Stimulated activated memory B cell treated with anti-CD40 and anti-IgM and Interleukin-4, amounts not matched to agents 10 μg/mL and 1 μg/mL and 100 μg/mL, for 72 hours (primary cell): ENCODE measurements at regions not wholly inside any gene's neighbourhood (a gene's known extent, or its start where the extent isn't known, plus 50 kb on each side); places are given as distances from the start of the nearest gene placed in this dataset.

Source experiments
- ATAC-seq: fragments of 150-1000 bp; cut with Tn5 transposase; 2 replicates; pipeline ENCODE4 v1.10.0; 2021
- H3K27ac Mint-ChIP-seq: one replicate; pipeline ENCODE4 v1.8.0; 2022; ENCODE audit warnings: mild to moderate bottlenecking, mixed read lengths
- H3K27me3 Mint-ChIP-seq: one replicate; pipeline ENCODE4 v1.8.0; 2022; ENCODE audit warnings: mixed read lengths
- H3K36me3 Mint-ChIP-seq: one replicate; pipeline ENCODE4 v1.8.0; 2022; ENCODE audit warnings: mixed read lengths
- H3K4me1 Mint-ChIP-seq: one replicate; pipeline ENCODE4 v1.8.0; 2022; ENCODE audit warnings: mixed read lengths
- H3K4me3 Mint-ChIP-seq: one replicate; pipeline ENCODE4 v1.8.0; 2022; ENCODE audit warnings: mild to moderate bottlenecking, moderate library complexity, mixed read lengths
- H3K9me3 Mint-ChIP-seq: one replicate; pipeline ENCODE4 v1.8.0; 2022; ENCODE audit warnings: mixed read lengths

- H3K4me3 Mint-ChIP-seq: no peak overlapping the region
- no peak for ATAC-seq
- H3K4me1 Mint-ChIP-seq: peaks cover 17% of the 10 kb centered on the region
- no peak overlapping the region for H3K27ac Mint-ChIP-seq
- H3K9me3 Mint-ChIP-seq: no peaks in the 10 kb centered on the region
- no peaks in the 10 kb centered on the region for H3K27me3 Mint-ChIP-seq
- peaks cover 7% of the 10 kb centered on the region for H3K36me3 Mint-ChIP-seq
Observed at GRCh38 chr19:27750391-27751043, 1462.4 kb downstream of the UQCRFS1 start.

DNA sequence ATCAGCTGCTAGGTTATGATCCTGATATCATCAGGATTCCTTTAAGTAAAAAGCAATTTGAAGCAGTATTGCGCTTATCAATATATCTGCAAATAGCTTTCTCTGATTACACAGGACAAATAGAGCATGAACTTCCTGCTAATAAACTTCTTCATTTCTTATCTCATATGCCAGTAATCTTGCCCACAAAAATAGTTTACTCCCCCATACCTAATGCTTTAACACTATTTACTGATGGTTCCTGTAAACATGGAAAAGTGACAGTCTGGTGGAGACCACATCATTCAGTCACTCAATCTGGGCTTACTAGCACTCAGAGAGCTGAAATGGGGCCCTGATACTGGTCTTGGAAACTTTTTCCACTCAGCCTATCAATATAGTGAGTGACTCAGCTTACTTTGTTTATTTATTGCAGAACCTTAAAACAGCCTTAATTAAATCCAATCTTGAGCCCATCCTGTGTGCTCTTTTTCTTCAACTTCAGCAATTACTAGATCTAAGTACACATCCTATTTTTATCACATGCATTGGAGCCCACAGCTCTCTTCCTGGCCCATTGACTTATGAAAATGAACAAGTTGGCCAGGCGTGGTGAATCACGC lies 1464.3 kb downstream of the UQCRFS1 start:
- Mint-ChIP-seq H3K4me1 (peaks cover 17% of the 10 kb centered on the region), H3K9me3 (no peaks in the 10 kb centered on the region), H3K36me3 (peaks cover 19% of the 10 kb centered on the region), H3K27ac (no peak overlapping the region), H3K4me3 (no peak overlapping the region), H3K27me3 (no peaks in the 10 kb centered on the region)
- ATAC-seq: no peak

- Mint-ChIP-seq H3K27ac (no peak overlapping the region), H3K4me3 (no peak overlapping the region), H3K36me3 (peaks cover 19% of the 10 kb centered on the region)
Observed at GRCh38 chr19:27746691-27747380, 1466.1 kb downstream of the UQCRFS1 start.

DNA sequence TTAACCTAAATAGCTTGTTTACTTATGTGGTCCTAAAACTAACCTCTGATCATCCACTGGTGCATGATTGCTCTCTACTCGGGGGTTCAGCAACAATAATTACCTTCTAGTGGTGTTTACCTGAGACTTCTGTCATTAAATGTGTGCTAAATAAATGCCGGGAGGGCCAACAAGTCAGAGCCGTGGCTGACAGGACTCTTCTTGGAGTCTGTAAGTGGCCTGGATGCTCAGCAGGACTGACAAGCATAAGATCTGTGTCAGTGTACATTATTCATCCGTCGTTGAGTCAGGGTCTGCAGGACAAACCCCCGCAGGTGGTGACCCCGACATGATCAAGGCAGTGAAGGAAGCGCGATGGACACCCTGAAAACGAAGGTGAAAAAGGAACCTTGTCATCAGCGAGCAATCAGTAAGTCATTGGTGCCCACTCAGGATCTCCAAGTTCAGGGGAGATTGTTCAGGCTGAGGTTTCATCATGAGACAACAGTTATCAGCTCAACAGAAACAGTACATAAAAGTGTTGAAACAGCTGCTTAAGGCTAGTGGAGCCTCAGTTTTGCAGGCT lies 1466.9 kb downstream of the UQCRFS1 start:
- peaks cover 17% of the 10 kb centered on the region for H3K4me1 Mint-ChIP-seq
- no peaks in the 10 kb centered on the region for H3K27me3 Mint-ChIP-seq
- H3K36me3 Mint-ChIP-seq: peaks cover 19% of the 10 kb centered on the region
- H3K4me3 Mint-ChIP-seq: no peak overlapping the region
- no peaks in the 10 kb centered on the region for H3K9me3 Mint-ChIP-seq
- H3K27ac Mint-ChIP-seq: no peak overlapping the region
- ATAC-seq: no peak

More at GRCh38 chr19:27746691-27747380, 1466.1 kb downstream of the UQCRFS1 start:
- ATAC-seq: peak; percentile 63
- H3K27me3 Mint-ChIP-seq: no peaks in the 10 kb centered on the region
- peaks cover 17% of the 10 kb centered on the region for H3K4me1 Mint-ChIP-seq
- H3K9me3 Mint-ChIP-seq: no peaks in the 10 kb centered on the region

DNA sequence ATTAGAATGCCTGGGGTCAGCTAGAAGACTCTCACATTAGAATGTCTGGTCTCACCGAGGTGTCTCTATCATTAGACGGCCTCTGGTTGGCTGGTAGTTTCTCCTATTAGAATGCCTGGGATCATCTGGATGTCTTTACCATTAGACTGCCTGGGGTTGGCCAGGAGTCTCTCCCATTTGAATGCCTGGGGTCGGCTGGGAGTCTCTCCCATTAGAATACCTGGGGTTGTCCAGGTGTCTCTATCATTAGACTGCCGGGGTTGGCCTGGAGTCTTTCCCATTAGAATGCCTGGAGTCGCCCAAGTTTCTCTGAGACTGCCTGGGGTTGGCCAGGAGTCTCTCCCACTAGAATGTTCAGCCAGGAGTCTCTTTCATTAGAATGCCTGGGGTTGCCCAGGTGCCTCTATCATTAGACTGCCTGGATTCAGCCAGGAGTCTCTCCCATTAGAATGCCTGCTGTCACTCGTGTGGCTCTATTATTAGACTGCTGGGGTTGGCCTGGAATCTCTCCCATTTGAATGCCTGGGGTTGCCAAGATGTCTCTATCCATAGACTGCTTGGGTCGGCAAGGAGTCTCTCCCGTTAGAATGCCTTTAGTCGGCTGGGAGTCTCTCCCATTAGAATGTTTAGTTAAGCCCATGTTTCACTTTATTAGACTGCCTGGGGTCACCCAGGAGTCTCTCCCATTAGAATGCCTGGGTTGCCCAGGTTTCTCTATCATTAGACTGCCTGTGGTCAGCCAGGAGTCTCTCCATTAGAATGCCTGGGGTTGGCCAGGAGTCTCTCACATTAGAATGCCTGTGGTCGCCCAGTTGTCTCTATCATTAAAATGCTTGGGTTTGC lies 1467.8 kb downstream of the UQCRFS1 start:
- peaks cover 19% of the 10 kb centered on the region for H3K36me3 Mint-ChIP-seq

GRCh38 chr19:27742041-27742440 lies 1470.9 kb downstream of the UQCRFS1 start:
- peaks cover 19% of the 10 kb centered on the region for H3K36me3 Mint-ChIP-seq
- no peak overlapping the region for H3K4me3 Mint-ChIP-seq
- H3K27me3 Mint-ChIP-seq: no peaks in the 10 kb centered on the region
- H3K9me3 Mint-ChIP-seq: peaks cover 3% of the 10 kb centered on the region
- no peak for ATAC-seq
- no peak overlapping the region for H3K27ac Mint-ChIP-seq
- peaks cover 13% of the 10 kb centered on the region for H3K4me1 Mint-ChIP-seq

More for the DNA sequence above, 1467.8 kb downstream of the UQCRFS1 start:
- Mint-ChIP-seq H3K4me3 (no peak overlapping the region), H3K27ac (no peak overlapping the region), H3K27me3 (no peaks in the 10 kb centered on the region), H3K9me3 (no peaks in the 10 kb centered on the region), H3K4me1 (peaks cover 17% of the 10 kb centered on the region)
- ATAC-seq: no peak

DNA sequence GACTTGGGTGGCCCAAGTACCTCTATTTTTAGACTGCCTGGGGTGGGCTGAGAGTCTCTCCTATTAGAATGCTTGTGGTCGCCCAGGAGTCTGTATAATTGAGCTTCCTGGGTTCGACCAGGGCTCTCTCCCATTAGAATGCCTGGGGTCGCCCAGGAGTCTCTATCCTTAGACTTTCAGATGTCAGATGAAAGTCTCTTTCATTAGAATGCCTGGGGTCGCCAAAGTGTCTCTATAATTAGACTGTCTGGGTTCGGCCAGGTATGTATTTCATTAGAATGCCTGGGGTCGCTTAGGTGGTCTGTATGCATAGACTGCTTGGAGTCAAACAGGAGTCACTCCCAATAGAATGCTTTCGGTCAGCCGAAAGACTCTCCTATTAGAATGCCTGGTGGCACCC lies 1471.7 kb downstream of the UQCRFS1 start:
- peaks cover 19% of the 10 kb centered on the region for H3K36me3 Mint-ChIP-seq
- no peak overlapping the region for H3K27ac Mint-ChIP-seq
- H3K4me3 Mint-ChIP-seq: no peak overlapping the region
- peaks cover 3% of the 10 kb centered on the region for H3K9me3 Mint-ChIP-seq
- no peaks in the 10 kb centered on the region for H3K27me3 Mint-ChIP-seq
- peaks cover 5% of the 10 kb centered on the region for H3K4me1 Mint-ChIP-seq
- no peak for ATAC-seq

DNA sequence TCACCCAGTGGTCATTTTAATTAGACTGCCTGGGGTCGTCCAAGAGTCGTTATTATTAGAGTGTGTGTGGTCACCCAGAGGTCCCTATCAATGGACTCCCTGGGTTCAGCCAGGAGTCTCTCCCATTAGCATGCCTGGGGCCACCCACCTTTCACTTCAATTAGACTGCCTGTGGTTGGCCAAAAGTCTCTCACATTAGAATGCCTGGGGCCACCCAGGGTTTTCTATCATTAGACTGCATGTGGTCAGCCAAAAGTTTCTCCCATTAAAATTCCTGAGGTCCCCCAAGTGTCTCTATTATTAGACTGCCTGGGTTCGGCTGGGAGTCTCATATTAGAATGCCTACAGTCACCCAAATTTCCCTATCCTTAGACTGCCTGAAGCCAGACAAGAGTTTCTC lies 1472.6 kb downstream of the UQCRFS1 start:
- ATAC-seq: no peak
- H3K9me3 Mint-ChIP-seq: peaks cover 3% of the 10 kb centered on the region
- H3K4me3 Mint-ChIP-seq: no peak overlapping the region
- peaks cover 11% of the 10 kb centered on the region for H3K36me3 Mint-ChIP-seq
- no peaks in the 10 kb centered on the region for H3K4me1 Mint-ChIP-seq
- H3K27me3 Mint-ChIP-seq: no peaks in the 10 kb centered on the region
- no peak overlapping the region for H3K27ac Mint-ChIP-seq

DNA sequence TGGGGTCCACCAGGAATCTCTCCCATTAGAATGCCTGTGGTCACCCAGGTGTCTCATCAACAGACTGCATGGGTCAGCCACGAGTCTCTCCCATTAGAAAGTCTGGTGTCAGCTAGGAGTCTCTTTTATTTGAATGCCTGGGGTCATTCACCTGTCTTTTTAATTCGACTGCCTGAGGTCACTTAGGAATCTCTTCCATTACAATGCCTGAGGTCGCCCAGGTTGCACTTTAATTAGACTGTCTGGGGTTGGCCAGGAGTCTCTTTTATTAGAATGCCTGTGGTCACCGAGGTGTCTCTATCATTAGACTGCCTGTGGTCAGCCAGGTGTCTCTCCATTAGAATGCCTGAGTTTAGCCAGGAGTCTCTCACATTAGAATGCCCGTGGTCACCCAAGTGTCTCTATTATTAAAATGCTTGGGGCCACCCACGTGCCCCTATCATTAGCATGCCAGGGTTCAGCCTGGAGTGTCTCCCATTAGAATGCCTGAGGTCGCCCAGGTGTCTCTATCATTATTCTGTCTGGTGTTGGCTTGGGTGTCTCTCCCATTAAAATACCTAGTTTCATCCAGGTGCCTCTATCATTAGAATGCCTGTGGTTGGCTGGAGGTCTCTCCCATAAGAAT lies 1474.3 kb downstream of the UQCRFS1 start:
- H3K27ac Mint-ChIP-seq: no peak overlapping the region

GRCh38 chr19:27736225-27736624 lies 1476.7 kb downstream of the UQCRFS1 start:
- no peak overlapping the region for H3K27ac Mint-ChIP-seq
- peaks cover 18% of the 10 kb centered on the region for H3K36me3 Mint-ChIP-seq
- H3K9me3 Mint-ChIP-seq: peaks cover 3% of the 10 kb centered on the region
- ATAC-seq: no peak
- no peaks in the 10 kb centered on the region for H3K27me3 Mint-ChIP-seq
- no peak overlapping the region for H3K4me3 Mint-ChIP-seq
- no peaks in the 10 kb centered on the region for H3K4me1 Mint-ChIP-seq

More for the DNA sequence above, 1474.3 kb downstream of the UQCRFS1 start:
- H3K4me1 Mint-ChIP-seq: no peaks in the 10 kb centered on the region
- ATAC-seq: no peak
- H3K36me3 Mint-ChIP-seq: no peaks in the 10 kb centered on the region
- H3K4me3 Mint-ChIP-seq: no peak overlapping the region
- no peaks in the 10 kb centered on the region for H3K27me3 Mint-ChIP-seq
- peaks cover 3% of the 10 kb centered on the region for H3K9me3 Mint-ChIP-seq

DNA sequence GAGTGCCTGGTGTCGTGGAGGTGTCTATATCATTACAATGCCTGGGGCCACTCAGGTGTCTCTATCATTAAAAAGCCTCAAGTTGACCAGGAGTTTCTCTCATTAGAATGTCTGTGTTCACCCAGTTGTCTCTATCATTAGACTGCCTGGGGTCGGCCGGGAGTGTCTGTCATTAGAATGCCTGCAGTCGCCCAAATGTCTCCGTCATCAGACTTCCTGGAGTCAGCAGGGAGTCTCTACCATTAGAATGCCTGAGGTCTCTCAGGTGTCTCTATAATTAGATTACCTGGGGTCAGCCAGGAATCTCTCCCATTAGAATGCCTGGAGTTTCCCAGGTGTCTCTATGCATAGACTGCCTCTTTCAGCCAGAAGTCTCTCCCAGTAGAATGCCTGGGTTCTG lies 1477.6 kb downstream of the UQCRFS1 start:
- no peak for ATAC-seq
- Mint-ChIP-seq H3K27me3 (no peaks in the 10 kb centered on the region), H3K27ac (no peak overlapping the region), H3K4me1 (no peaks in the 10 kb centered on the region), H3K4me3 (no peak overlapping the region), H3K9me3 (peaks cover 3% of the 10 kb centered on the region), H3K36me3 (peaks cover 21% of the 10 kb centered on the region)

DNA sequence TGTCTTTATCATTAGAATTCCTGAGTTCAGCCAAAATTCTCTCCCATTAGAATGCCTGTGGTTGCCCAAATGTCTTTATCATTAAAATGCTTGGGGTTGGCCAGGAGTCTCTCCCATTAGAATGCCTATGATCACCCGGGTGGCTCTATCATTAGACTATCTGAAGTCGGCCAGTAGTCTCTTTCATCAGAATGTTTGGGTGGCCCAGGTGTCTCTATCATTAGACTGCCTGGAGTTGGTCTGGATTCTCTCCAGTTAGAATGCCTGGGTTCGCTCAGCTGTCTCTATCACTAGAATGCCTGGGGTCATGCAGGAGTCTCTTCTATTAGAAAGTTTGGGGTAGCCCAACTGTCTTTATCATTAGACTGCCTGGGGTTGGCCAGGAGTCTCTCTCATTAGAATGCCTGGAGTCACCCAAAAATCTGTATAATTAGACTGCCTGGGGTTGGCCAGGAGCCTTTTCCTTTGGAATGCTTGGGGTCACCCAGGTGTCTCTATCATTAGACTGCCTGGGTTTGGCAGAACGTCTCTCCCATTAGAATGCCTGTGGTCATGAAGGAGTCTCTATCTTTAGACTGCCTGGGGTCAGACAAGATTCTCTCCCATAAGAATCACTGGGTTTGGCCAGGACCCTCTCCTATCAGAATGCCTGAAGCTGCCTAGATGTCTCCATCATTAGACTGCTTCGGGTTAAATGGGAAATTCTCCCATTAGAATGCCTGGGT lies 1478.3 kb downstream of the UQCRFS1 start:
- Mint-ChIP-seq H3K27ac (no peak overlapping the region), H3K36me3 (peaks cover 21% of the 10 kb centered on the region)

GRCh38 chr19:27733551-27734266 lies 1479.2 kb downstream of the UQCRFS1 start:
- H3K27ac Mint-ChIP-seq: no peak overlapping the region
- ATAC-seq: no peak
- no peak overlapping the region for H3K4me3 Mint-ChIP-seq
- H3K36me3 Mint-ChIP-seq: peaks cover 21% of the 10 kb centered on the region
- H3K27me3 Mint-ChIP-seq: no peaks in the 10 kb centered on the region
- H3K4me1 Mint-ChIP-seq: no peaks in the 10 kb centered on the region
- no peaks in the 10 kb centered on the region for H3K9me3 Mint-ChIP-seq

More for the DNA sequence above, 1478.3 kb downstream of the UQCRFS1 start:
- no peaks in the 10 kb centered on the region for H3K27me3 Mint-ChIP-seq
- ATAC-seq: no peak
- H3K9me3 Mint-ChIP-seq: peaks cover 2% of the 10 kb centered on the region
- no peaks in the 10 kb centered on the region for H3K4me1 Mint-ChIP-seq
- no peak overlapping the region for H3K4me3 Mint-ChIP-seq
